ENCODE measurements at regions not wholly inside any gene's neighbourhood (a gene's known extent, or its start where the extent isn't known, plus 50 kb on each side); places are given as distances from the start of the nearest gene placed in this dataset.

- no peak for TF ChIP-seq CTCF (IDR thresholded peaks at IDR 0.05)
- TF ChIP-seq POLR2A (IDR thresholded peaks at IDR 0.05) = no peak
Observed at GRCh38 chr19:22530042-22530441, 104.1 kb upstream of the ZNF492 start.
